ELF-1 (cell line): ENCODE measurements at regions not wholly inside any gene's neighbourhood (a gene's known extent, or its start where the extent isn't known, plus 50 kb on each side); places are given as distances from the start of the nearest gene placed in this dataset.

Experiments used
- DNase-seq: peaks from one replicate; pipeline ENCODE4 v3.0.0-alpha.2; 2016; ENCODE audit warnings: low read depth, low spot score

DNA sequence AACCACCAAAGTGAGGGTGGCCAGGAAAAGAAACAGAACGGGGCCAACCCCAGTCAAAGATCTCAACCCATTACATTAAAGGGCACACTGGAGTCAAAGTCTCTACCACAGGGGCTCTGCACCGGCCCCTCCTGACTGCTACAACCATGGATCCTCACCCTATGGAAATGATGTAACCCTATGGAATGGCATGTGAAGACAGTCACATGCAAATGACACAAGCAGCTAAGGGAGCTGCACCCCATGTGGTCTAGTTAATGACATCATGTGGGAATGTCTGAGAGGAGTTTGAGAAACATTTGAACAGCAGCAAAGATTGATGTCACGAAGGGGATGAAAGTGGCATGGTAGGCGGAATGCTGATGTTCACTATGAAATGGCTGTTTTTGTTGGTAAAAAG lies 298.2 kb upstream of the SLCO3A1 start:
- no peak for DNase-seq

DNA sequence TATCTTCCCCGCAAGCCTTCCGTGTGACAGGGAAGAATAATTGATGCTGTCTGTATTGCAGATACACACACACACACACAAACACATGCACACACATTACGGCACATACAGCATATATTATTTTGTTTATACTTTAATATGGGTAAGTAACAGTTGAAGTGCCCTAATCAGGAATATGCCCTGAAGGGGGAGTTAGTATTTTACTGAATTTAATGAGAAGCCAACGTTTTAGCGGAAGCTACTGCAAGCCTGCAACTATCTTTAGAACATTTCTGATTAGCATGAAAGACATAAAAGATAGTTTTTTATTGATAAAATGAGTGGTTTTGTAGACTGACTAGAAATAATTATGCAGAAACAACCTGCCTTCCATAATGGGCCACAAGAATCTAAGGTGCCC lies 296.6 kb upstream of the SLCO3A1 start:
- DNase-seq = no peak

DNA sequence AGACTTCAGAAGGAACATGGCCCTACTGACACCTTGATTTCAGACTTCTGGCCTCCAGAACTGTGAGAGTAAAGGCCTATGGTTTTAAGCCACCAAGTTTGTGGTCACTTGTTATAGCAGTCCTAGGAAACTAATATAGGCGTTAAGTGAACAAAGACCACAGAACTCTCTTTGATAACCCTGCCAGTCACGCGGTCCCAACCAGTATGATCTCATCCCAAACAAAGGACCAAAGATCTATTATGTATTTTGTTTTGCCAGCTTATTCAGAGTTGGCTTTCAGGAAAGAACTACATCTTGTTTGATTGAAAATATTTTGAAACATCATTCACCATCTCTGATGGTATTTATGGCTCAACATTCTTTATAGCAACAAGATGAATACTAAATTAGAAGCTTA lies 294.4 kb upstream of the SLCO3A1 start:
- no peak for DNase-seq

DNA sequence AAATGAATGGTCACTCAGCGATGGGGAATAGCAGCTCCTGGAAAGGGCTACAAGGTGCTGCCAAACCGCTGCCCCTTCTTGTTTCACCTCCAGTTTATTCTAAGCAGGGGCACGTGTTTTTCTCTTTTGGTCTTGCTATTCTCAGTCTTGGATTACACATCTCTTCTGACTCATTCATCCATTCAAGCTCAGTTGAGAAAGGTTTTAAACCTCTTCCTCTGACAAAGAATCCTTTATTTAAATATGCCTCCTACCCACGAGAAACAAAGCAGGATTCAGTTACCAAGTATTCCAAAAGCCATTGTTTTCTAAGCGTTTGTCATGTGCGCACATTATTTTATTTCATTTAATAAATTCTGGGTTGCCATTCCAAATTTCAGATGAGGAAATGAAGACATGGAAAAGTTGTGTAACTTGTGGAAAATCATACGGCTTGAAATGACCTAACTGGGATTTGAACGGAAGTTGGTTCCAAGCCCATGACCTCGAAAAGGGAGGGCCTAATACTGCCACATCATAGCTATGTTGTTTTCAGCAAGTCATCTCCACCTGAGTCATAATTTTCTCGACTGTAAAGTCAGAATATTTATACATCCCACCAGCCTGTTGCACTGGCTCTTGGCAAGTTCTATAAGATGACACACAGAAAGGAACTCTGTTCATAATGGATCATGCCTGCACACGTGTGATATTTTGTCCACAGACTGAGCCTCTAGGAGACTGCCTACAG lies 292.0 kb upstream of the SLCO3A1 start:
- no peak for DNase-seq

DNA sequence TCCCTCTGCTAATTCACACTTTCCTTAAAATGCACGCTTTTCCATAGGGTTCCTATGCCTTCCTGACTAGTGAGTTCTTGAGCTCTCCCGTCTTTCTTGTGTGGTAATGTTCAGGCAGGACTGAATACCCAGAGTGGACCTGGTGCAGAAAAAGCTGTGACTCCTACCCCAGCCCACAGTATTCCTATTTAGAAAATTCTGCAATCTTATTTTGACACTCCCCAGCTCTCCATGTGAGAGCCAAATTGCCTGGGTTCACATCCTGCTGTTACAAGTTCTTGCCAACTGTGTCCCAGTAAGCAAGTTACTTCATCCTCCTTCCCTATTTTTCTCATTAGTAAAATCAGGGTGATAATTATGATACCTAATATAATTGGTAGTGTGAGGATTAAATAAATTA lies 290.8 kb upstream of the SLCO3A1 start:
- no peak for DNase-seq

GRCh38 chr15:91564631-91565030 lies 288.9 kb upstream of the SLCO3A1 start:
- DNase-seq = no peak

GRCh38 chr15:91566141-91566540 lies 287.4 kb upstream of the SLCO3A1 start:
- DNase-seq = no peak

DNA sequence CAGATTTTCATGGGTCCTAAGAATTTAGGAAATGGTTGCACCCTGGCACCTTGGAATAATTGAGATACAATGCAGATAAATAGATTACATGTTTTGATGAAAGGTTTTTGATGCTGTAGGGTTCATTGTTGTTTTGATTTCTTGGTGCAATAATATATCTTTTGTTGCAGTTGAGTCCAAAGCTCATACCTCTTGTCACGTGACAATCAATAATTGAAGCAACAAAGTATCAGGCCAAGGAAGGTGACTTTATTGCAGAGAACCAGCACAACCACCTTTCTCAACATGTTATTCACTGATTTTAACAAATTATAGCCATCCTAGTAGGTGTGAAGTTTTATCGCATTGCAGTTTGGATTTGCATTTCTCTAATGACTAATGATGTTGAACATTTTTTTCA lies 285.5 kb upstream of the SLCO3A1 start:
- no peak for DNase-seq

DNA sequence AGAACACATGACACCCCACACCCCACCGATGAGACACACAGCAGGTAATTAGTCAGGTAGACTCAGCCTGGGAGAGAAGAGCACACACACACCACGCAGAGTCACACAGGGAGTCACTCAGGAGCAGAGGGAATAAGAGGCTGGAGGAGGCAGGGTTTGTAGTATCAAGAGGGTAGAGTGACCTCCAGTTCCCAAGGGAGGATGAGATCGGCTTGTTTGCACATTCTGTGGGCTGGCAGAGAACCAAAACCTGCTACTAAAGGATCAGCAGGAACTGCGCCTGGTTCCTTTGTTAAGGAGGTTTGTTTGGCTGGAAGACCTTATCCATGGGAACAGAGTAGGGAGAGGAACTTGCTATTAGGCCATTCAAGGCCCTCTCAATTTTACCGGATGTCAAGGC lies 281.4 kb upstream of the SLCO3A1 start:
- no peak for DNase-seq

DNA sequence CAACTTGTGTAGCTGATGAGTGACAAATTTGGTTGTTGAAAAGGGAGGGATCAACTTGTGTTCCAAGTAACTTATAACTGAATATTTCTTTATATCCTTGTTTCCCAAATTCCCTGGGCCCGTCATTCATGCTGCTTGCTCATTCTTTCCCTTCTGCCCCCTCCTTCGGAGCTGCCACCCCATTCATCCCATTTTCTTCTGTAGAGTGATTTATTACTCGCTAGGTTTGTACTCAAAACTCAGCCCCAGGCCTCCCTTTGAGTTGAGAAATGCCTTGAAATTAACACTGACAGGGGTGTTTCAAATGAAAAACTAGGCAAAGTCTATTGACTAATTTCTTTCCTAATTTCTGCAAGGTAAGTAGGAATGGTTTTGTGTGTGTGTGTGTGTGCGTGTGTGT lies 277.4 kb upstream of the SLCO3A1 start:
- DNase-seq = peak; percentile 29

GRCh38 chr15:91578511-91578910 lies 275.0 kb upstream of the SLCO3A1 start:
- DNase-seq = no peak

GRCh38 chr15:91584895-91585294 lies 268.6 kb upstream of the SLCO3A1 start:
- no peak for DNase-seq

- DNase-seq = no peak
These were observed 266.9 kb upstream of the SLCO3A1 start for GRCh38 chr15:91586560-91586959.

DNA sequence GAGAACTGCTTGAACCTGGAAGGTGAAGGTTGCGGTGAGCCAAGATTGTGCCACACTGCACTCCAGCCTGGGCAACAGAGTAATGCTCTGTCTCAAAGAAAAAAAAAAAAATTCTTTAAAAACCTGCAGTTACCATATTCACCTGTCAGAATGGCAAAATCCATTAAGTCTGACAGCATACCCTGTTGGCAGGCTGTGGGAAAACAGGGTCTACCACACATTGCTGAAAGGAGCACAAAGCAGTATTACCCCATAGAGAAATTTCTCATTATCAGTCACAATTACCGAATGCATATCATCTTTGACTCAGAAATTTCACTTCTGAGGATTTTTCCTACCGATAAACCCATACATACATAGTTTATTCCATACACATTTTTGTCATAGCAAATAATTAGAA lies 264.1 kb upstream of the SLCO3A1 start:
- DNase-seq = no peak

GRCh38 chr15:91592567-91592966 lies 260.9 kb upstream of the SLCO3A1 start:
- no peak for DNase-seq

DNA sequence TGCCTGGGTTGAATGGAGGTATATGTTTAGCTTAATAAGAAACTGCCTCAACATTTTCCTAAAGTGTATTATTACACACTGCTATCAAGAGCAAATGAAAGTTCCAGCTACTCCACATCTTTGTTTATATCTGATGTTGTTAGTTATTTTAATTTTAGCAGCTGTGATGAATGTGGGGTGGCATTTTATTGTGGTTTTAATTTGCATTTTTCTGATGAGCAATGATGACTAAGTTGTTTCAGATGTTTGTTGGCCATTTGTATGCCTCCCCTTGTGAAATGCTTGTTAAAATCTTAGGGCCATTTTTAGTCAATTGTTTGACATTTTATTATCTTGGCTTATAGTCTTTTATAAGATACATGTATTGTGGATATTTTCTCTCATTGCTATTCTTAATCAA lies 260.4 kb upstream of the SLCO3A1 start:
- DNase-seq = no peak

GRCh38 chr15:91593653-91594052 lies 259.9 kb upstream of the SLCO3A1 start:
- DNase-seq = no peak

- no peak for DNase-seq
These were observed 254.2 kb upstream of the SLCO3A1 start for GRCh38 chr15:91599261-91599660.

- no peak for DNase-seq
These were observed 250.0 kb upstream of the SLCO3A1 start for GRCh38 chr15:91603384-91604080.

GRCh38 chr15:91604122-91604521 lies 249.4 kb upstream of the SLCO3A1 start:
- DNase-seq = no peak

GRCh38 chr15:91605576-91605975 lies 247.9 kb upstream of the SLCO3A1 start:
- DNase-seq = no peak

DNA sequence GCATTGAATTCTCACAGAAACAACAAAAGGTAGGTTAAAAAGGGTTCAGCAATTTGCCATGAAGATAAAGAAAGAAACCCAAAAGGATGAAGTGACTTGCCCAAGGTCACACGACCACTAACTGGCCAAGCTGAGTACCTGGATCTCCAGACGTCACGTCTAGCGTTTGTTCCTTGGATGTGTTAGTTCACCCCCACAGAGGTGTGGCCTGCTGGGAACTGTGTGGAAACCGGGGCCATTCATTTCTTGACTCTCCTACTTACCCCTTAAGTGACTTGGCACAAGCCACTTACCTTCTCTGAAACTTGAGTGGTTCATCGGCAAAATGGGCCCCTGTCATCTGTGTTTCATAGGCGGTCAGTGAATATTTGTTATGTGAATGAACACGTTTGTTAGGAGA lies 244.3 kb upstream of the SLCO3A1 start:
- no peak for DNase-seq

GRCh38 chr15:91609966-91610365 lies 243.5 kb upstream of the SLCO3A1 start:
- no peak for DNase-seq
